Right renal pelvis (tissue), 4 donors: ENCODE measurements at regions not wholly inside any gene's neighbourhood (a gene's known extent, or its start where the extent isn't known, plus 50 kb on each side); places are given as distances from the start of the nearest gene placed in this dataset.

ENCODE experiments used
- DNase-seq, 4 donors: peaks; one replicate each; pipeline ENCODE4 v3.0.0-alpha.2; 2013; ENCODE audit warnings: low read depth in 4 of 4, low spot score in 3 of 4, missing footprints in 1 of 4

GRCh38 chr6:45743028-45743615 lies 272.5 kb downstream of the CLIC5 start:
- DNase-seq = no peak

GRCh38 chr6:45742591-45742990 lies 273.1 kb downstream of the CLIC5 start:
- no peak for DNase-seq

- DNase-seq = no peak
Observed at GRCh38 chr6:45741437-45742171, 274.1 kb downstream of the CLIC5 start.

GRCh38 chr6:45739058-45739457 lies 276.6 kb downstream of the CLIC5 start:
- no peak for DNase-seq

DNA sequence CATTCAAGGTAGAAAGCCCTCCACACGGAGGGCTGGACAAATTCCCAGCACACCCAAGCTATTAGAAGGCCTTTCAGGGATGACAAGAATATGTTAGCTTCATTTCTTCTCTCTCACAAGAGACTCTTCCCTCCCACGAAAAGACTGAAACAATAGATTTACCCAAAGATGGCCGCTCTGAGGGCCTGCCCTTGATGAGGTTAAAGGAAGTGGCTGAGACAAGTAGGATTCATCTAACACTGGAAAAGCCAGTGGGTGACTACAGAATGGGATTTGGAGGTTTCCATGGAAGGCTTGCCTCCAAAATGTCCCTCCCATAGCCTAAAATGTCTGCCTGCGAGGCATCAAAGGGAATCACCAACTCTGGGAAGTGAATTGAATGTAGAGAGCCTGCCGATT lies 277.6 kb downstream of the CLIC5 start:
- DNase-seq = no peak

- DNase-seq = no peak
Observed at GRCh38 chr6:45737331-45738056, 278.2 kb downstream of the CLIC5 start.

GRCh38 chr6:45736134-45736533 lies 279.5 kb downstream of the CLIC5 start:
- DNase-seq = no peak

DNA sequence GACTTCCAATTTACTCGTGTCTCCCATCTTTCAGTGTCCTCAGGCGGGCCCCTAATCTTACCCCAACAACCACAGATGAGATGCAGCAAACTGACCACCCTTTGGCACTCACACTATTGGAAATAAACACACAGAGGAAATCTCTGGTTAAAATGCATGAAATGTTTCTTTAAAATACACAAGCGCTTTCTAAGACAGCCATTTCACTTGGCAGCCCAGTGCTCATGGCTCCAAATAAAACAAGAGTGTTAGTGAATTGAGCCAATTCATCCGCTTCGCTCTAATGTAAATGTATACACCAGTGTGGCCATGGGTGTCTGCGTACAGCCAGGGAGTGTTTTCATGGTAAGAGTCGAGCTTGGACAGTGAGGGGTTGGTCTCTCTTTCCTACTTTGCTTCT lies 282.9 kb downstream of the CLIC5 start:
- DNase-seq = no peak

DNA sequence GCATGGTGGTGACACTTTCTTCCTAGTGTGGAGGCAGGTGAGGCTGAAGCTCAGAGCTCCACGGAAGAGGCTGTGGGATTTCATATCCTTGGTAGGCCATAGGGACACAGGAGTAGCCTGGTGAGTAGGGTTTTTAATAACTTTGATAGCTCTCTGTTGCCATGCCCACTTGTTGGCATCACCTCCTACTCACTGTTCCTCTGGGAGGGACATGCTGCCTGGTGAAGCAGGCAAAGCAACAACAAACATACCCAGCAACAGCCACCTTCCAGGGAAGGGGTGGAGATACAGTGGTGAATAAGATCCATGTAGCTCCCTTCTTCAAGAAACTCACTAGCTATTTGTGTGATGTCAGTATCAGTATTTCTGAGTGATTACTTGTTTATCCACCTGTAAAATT lies 285.4 kb downstream of the CLIC5 start:
- DNase-seq = no peak

GRCh38 chr6:45728674-45729073 lies 287.0 kb downstream of the CLIC5 start:
- DNase-seq = no peak

- no peak for DNase-seq
Observed at GRCh38 chr6:45727819-45728449, 287.7 kb downstream of the CLIC5 start.

DNA sequence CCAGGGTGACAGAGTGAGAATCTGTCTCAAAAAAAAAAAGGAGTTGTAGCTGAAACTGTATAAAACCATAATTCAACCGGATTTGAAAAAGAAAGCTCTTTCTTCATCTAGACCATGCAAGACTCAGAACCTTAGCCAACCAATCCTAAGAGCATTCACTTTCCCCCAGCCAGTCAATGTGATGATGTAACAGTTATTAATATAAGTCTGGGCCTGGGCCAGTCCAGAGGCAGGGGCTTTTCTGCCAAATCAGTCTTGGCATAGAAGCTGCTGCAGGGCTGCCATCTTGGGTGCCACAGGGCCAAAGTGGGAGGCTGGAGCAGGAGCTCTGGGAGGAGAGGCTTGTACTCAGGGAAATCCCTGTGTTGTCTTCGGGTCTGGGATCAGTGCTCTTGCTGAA lies 288.4 kb downstream of the CLIC5 start:
- no peak for DNase-seq

- DNase-seq = no peak
Observed at GRCh38 chr6:45726444-45726843, 289.2 kb downstream of the CLIC5 start.

- peak; percentile 30 to 54 (median 37) for DNase-seq
Observed at GRCh38 chr6:45724511-45724910, 291.1 kb downstream of the CLIC5 start.

DNA sequence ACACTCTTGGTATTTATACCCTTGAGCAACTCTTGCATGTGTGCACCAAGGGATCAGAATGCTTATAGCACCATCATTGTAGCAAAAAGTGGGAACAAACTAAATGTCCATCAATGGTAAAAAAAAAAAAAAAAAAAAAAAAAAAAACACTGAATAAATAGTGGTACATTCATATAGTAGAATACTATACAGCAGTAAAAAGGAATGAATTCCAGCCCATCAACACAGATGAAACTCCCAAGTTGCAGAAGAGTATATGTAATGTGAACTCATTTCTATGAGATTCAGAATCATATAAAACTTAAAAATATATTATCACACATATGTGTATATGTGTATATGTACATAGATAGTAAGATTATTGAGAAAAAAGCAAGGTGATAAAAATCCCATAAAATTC lies 291.6 kb downstream of the CLIC5 start:
- DNase-seq = no peak

DNA sequence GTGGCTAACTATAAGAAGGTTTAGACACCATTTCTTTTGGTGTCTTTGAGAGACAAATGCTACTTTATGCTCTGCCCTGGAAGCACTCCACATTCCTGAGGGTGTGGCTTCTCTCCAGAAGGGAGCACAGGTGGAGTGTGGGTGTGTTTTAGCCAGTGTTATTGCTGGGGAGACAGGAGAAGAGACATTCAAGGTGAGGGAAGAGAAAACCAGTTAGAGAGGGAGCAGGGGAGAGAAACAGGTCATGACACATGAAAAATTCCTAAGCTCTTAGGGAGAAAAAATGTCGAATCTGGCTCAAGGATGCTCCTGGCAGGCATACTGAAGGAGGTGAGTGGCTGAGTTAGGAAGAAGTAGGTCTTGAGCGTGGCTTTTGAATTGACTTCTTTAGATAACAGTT lies 292.8 kb downstream of the CLIC5 start:
- no peak for DNase-seq

GRCh38 chr6:45721665-45722064 lies 294.0 kb downstream of the CLIC5 start:
- no peak for DNase-seq

GRCh38 chr6:45718871-45719270 lies 296.8 kb downstream of the CLIC5 start:
- no peak for DNase-seq

- no peak for DNase-seq
Observed at GRCh38 chr6:45718131-45718530, 297.5 kb downstream of the CLIC5 start.

GRCh38 chr6:45717715-45718114 lies 297.9 kb downstream of the CLIC5 start:
- DNase-seq = no peak

- no peak for DNase-seq
Observed at GRCh38 chr6:45717027-45717426, 298.6 kb downstream of the CLIC5 start.

DNA sequence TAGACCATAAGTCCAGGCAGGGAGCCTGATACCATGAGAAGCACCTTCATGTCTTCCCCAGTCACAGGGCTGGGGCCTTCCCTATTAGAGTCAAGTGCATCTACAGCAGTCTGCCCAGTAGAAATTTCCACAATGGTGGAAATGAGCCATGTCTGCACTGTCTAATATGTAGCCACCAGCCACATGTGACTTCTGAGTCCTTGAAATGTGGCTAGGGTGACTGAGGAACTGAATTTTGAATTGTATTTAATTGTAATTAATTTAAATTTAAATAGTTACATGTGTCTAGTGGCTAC lies 300.2 kb downstream of the CLIC5 start:
- no peak for DNase-seq
